Middle frontal gyrus (tissue), 1 donor: ENCODE measurements at regions not wholly inside any gene's neighbourhood (a gene's known extent, or its start where the extent isn't known, plus 50 kb on each side); places are given as distances from the start of the nearest gene placed in this dataset.
A peak's percentile ranks its signal among the peaks of the same experiment; 100 is the strongest.

ENCODE experiments used
- DNase-seq: peaks from one replicate; pipeline ENCODE4 v3.0.0-alpha.2; 2015; ENCODE audit warnings: low spot score; ENCODE audit errors: extremely low spot score

DNA sequence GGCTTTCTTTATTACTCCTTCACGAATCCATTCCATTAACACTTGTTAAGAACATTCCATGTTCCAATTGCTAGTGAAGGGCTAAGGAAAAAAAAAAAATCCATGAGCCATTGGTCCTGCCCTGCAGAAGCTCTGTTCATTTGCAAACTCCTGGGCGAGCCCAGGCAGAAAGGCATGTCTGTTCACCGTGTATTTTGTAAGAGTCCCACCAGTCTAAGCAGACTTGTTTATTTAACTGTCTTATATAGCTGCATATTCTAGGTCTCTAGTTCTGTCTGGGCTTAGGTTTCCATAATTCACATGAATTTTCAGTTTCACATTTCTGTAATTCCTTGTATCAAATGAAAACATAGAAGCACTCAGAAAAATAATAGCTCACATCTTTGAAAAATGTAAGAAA, 97.4 kb upstream of the POU2AF2 start:
- no peak for DNase-seq

DNA sequence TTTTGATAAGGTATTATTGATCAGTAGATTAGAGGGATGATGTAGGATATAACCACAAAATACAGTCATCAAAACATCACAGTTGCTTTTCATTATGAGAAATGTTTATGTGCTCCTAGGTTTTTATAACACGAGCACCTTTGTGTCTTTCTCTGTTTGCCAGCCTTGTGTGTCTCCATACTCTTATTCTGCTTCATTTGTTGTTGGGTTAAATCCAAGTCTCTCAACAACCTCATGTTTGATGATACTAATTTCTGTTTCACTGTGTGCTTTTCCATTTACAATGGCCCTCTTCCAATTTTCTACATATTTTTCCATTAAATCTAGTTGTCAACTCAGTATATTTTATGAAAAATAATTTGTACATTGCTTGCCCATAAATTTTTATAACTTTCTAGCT, 107.7 kb upstream of the POU2AF2 start:
- DNase-seq: no peak

DNA sequence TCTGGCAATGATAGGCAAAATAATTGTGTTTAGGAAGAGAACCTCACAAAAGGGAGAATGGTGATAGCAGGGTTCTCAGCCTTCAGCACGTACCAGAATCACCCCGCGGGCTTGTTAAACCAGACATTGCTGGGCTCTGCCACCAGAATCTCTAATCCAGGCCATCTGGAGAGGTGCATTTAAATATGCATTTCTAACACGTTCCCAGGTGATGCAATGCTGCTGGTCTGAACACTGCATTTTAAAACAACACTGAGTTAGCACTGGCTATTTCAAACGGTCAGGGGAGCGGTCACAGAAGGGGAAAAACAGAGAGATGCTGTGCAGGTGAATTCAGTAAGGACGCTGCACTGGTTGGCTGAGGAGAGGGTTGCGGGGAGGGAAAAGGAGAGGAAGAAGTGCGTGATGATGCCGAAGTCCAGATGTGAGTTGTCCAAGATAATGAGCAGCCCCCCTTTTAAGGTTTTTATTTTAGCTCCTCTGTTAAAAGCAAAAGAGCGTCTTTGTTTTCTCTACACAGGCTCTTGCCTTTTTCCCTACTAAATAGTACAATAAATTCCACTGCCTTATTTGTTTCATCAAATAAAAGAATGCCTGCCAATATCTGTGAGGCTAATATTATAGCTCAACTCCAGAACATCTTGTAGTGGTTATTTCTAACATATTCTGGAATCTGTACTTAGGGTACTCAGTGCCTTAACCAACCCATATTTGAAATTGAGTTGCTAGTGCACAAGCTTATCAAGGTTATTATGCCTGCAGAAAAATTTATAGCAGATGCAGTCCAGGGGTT, 109.6 kb upstream of the POU2AF2 start:
- DNase-seq: no peak

DNA sequence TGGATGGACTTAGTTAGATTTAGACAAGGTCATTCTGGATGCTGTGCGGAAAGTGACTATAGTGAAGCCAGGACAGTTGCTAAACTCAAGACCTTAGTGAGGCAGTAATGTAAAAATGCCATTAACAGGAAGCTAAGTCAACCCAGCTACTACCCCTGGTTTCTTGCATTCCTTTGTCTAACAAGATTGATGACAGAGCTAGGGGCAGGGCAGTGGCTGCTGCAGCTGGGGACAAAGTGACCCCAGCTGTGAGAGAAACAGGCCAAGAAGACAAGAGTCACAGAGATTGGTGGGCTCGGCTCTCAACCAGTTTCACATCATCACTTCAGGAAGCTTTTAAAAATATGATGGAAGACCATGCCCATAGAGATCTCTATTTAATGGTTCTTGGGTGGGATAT, 110.4 kb upstream of the POU2AF2 start:
- DNase-seq: no peak

DNA sequence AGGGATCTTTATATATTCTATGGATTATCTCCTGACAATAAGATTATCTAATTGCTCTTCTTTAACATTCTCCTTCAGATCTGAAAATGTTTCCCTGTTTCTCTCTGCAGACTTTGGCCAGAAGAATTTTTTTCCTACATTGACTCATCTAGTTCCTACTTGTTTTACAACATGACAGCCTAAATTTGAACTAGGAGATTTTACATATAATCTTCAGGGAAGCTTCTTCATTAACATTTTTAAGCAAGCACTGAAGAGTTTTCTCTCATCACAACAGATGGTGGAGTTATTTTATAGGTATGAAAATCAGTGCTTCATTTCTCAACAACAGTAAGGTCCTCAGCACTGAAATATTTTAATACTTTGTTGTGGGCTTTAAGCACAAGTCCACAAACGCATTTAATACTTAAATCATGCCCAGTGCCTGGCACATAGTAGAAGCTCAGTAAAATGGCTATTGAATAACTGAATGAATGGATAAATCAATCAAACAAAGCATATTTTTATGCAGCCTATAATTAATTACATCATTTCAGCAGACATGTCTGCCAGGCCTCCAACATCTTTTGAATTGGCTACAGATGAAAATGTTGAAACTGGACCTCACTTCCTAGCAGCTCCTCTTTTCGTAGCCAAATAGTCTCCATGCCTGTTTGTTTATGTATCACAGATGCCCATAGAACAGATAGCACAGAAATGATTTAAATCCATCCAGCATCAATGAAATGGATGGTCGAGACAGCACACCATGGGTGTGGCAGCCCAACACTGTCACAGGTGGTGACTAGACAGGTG, 117.3 kb upstream of the POU2AF2 start:
- DNase-seq: peak; percentile 20

DNA sequence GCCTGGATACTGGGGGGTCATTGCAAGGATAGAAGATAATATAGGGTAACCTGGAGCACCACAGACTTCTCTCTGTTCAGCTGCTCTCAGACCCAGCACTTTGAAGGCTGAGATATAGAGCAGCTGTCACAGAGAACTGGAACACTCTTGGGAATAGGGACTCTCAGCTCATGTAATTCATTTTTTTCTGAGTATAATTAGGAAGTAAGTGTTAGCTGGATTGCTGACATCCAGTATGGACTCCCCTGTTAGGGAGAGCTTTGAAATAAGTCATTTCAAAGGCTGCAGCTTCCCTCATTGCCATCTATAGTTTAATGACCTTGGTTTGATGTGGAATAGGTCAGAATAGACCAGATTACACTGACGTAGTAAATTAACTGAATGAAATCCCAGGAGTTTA, 120.8 kb upstream of the POU2AF2 start:
- no peak for DNase-seq

DNA sequence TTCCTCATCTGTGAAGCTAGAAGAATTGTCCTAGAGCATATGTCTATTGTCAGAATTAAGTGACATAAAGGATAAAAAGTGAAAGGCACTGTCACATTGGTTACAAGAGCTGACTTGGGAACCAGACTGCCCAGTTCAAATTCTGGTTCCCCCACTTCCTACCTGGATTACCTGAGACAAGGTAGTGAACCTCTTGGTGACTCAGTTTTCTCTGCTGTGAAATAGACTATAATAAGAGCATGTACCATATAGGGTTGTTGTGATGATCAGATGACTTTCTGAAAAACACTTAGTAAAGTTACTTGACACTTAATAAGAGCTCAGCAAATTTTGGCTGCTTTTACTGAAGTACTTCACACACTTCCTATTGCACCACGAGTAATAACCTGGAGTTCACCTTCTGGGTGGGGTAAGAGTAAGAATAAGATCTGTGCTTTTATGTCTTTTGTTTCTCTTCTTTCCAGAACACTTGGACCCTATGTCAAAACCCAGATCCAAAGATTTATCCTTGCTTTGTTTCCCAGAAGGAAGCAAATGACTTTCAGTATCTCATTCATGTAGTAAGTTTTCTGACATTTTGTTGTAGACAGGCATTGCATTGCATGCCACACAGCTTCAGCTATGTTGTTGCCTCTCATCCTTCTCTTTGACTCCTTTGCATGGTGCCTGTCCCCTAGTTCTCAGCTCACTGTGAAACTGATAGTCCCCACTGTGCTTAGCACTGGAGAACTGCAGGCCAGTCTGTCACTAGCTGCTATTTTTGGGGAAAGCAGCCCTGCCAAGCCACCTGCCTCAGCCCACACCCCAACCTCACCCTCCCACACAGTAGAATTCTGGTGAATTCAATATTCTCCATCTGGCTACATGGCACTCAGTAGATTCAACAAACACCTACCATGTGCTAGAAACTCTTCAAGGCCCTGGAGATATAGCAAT, 121.8 kb upstream of the POU2AF2 start:
- no peak for DNase-seq

DNA sequence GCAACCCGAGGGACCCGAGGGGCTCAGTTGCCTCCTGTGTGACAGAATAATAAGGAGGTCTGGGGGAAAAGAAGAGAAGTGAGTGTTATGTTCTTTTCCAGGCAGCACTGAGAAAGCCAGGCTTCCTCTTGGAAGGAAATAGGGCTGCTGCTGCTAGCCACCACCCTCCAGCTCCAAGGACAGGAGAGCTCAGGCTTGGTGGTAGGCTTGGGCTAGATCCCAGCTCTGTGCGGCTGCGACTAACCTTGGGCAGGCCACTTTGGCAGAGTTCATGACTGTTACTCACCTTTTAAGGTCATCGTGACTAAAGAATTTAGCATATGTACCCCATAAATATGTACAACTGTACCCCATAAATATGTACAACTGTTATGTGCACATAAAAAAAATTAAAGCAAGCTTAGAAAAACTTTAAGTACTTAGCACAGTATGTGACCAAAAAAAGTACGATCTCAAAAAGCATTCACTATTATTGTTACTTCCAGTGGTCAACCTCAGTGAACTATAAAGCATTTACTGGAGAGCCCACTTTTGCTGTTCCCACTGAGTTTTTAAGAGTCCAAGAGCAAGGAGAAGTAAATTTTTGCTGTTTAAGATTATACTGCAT, 124.7 kb upstream of the POU2AF2 start:
- DNase-seq: no peak

DNA sequence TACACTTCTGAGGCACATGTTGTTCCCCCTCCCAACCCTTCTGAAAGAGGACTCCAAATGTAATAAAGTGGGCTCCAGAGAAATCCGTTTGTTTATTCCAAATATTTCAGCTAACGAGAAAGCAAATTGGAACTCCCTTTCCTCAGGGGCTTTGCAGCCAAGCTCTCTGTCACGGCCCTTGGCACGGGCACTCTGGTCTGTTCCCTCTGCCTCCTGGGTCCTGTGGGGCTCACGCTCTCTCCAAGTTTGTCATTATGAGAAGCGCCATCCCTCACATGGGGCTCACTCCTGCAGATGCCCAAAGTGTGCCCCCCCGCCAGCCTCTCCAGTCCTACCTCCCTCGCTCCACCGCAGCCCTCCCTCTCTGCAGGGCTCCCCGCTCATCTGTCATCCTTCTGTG, 125.4 kb upstream of the POU2AF2 start:
- DNase-seq: no peak

DNA sequence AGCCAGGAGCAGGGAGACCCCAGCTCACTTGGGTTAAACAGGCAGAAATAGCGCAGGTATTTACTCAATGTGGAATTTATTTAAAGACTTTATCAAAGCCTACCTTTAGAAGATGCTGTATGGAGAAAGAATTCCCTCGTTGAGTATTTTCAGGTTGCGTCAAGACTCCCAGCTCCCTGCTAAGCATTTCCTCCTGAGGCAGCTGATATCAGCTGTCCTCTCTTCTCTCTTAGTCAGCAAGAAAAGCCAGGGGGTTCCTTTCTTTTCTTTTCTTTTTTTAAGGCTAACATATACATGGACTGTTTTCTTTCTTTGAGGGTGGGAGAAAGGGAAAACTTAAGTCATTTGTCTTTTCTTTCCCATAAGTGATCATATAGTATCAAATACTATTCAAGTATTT, 125.8 kb upstream of the POU2AF2 start:
- DNase-seq: no peak

DNA sequence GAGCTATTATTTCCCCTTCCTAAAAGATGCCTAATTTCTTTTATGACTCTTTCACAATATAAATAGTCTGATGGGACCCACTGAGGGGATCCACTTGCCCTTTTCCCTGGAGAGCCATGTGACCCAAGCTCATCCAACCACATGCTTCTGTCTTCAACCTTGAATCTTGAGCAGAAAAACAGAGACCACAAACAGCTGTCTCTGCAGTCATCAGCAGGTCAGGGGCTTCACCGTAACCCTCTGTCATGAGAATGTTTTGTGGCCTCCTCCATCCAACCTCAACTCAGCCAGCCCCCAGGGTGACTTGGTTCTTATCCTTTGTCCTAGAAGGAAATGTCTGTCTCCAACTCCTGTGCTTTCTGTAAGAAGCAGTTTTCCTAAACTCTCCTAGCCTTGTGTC, 129.6 kb upstream of the POU2AF2 start:
- no peak for DNase-seq

DNA sequence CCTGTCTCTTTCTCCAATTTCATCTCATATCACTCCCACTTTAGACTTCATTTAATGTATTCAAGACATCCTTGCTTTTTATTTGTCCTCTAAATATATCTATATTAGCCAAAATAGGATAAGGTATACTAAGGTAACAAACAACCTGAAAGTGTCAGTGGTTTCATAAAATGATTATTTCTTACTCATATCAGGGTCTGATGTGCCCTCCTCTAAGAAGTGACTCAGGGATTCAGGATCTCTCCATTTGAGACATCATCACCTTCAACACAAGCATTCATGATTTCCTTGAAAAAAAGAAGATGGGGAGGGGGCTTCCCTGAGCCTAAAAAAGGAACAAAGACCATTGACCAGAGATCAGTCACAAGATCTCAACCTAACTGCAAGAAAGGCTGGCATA, 131.4 kb upstream of the POU2AF2 start:
- DNase-seq: no peak

DNA sequence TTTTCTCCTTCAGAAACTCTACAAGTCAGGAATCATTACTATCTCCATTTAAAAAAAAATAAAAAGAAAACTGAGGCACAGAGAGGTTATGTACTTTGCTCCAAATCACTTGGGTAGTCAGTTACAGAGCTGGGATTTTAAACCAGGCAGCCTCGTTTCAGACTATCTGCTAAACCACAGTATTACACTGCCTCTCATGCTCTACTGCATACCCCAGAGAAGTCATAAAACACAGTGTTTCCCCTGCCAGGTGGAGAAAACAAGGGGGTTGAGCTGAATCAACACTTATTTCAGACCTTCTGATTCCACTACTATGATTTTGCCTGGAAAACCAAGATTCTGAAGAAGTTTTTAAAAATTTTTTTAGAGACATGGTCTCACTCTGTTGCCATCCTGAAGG, 132.9 kb upstream of the POU2AF2 start:
- DNase-seq: no peak

DNA sequence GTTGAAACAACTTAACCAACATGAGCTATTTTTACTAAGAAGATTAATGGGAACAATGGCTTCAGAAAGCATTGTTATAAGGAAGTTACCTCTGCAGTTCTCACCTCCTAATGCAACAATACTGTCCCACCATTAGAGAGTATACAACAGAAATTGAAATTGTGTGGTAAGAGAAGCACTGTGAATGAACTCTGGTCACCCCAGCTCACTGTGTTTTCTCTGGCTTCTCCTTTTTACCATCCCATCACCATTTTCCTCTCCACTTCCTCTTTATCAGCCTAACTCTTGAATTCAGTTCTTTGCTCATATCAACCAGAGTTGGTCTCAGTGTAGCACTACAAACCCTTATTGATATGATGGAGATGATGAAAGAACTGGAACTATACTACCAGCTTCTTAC, 138.0 kb upstream of the POU2AF2 start:
- no peak for DNase-seq

DNA sequence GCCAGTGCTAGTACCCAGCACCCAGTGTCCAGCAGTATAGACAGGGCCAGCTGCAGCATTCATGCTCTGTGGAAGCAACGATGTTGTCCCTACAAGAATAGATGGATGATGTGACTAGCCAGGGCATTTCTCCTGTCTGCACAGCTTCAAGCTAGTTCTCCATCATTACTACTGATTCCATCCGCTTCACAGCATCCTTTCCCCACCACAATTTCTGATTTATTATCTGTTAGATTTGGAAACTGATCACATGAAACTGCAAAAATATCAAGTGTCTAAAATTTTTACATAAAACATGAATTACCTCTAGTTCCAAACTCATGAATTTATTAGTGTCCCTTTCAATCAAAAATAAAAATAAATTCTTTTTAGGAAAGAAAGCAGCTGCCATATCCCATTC, 138.9 kb upstream of the POU2AF2 start:
- DNase-seq: no peak

DNA sequence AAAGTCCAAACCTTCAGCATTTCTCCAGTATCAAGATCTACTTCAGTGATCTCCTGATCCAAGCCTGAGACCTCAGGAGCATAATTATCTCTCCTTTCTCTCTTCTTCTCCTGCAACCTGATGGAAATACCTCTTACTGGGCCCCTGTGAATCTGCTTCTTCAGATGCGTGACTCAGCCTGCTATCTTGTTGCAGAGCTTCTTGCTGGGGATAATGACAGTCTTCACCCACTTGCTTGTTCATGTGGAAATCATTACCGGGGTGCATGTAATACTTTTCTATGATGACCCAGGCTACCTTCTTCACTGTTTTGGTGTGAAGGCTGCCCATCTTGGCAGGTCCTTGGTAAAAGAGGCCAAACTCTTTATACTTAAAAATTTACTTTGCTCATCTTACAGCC, 140.0 kb upstream of the POU2AF2 start:
- DNase-seq: no peak

DNA sequence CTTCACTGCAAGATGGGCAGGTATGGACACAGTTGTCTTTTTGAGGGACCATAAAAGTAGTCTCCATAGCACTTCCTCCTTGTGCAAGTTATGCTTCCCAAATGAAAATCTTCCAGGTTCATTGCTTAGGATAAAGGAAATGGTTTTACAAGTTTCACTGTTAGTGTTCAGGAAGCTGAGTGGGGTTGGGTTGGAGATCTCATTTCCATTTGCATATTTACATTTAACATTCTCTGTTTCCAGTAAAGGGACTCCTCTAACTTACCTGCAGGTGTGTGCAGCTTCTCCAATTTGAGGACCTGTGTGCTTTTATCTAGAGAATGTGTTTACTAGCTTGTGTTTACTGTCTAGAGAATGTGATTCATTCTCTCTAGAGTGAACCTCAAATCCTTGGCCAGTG, 141.3 kb upstream of the POU2AF2 start:
- no peak for DNase-seq

DNA sequence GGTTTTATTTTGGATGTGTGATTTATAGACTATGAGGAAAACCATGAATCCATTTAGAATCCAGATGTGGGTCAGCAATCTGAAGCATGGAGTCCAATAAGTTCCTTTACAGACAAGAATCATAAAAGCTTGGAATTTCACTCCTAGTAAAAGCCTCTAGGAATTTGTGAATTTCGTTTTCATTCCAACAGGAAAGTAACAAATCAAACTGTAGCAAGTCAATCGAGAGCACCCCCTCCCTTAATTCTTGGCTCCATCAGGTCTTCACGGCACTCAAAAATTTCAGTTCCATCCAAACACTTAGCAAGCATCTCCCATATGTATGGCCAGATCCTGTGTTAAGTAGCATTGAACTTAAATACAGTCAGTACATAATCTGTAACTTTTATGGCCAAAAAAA, 143.6 kb upstream of the POU2AF2 start:
- no peak for DNase-seq

DNA sequence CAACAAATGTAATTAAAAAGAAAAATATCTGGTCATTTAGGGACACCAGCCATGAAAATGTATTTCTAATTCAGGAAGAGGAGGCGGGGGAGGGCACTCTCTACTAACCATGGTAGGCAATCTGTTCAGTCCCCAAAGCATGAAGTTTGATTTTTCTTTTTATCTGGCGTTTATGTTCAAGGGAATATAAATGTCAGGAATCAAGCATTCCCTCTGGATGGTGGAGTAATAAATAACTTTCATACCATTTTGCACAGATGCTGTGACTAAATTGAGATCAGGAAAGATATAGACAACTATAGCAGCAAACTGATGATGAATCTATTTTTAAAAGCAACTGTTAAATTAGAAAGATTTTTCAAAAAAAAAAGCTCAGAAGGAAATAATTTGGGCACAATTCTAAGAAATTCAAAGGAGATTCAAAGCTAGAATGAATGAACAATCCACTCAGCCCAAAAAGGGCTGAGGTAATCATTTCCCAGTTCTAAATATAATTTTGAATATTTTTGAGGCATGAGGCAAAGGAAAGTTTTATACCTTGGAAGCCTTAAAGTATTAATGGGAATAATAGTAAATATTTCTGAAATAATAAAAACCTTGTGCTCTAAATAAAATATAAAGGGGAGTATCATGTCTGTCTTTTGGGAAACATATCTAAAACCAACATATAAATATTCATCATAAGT, 146.4 kb upstream of the POU2AF2 start:
- no peak for DNase-seq

DNA sequence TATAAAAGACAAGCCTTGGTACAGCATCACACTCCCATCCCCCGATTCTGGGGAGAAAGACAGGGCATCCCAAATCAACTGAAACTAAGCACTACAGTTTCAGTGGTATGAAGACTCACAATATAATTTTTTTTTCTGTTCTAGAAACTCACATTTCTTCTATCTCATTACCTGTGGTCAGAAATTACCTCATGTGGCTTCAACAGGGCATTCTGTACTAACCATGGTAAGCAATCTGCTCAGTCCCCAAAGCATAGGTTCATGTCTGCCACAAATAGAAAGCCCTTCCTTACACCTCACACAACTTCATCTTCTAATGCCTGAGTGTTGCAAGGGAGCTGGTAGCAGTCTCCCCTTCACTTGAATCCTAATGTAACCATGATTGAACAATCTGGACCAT, 147.4 kb upstream of the POU2AF2 start:
- no peak for DNase-seq

DNA sequence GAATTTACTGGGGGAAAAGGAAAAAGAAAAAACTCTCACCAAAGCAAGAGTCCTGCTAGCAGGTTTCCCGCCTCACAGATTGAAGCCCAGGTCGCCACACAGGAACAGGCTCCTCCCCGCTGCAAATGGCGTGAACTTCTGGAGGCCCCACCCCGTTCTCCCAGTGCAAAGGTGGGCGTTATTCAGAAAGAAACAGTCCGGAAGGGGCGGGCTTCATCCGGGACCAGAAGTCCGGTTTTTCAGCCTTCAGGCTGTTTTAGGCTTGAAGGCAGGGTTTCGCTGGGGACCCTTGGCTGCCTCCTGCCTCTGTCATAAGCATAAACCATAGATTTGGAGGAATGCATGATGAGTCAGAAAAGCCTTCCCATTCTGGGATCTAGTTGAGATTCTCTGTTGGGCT, 148.3 kb upstream of the POU2AF2 start:
- no peak for DNase-seq
